Activated CD8-positive, alpha-beta T cell treated with anti-CD3 and anti-CD28 coated beads for 36 hours (primary cell): ENCODE measurements at regions not wholly inside any gene's neighbourhood (a gene's known extent, or its start where the extent isn't known, plus 50 kb on each side); places are given as distances from the start of the nearest gene placed in this dataset.
"Not testable (repeated sequence)": the region's sequence is repeated elsewhere in the genome, so short reads cannot be mapped to it uniquely, and the experiment has no call there.

ENCODE experiments used
- ATAC-seq: fragments of 200-7000 bp; cut with Tn5 transposase; one replicate; pipeline ENCODE4 v1.10.0; 2021; ENCODE audit warnings: mild to moderate bottlenecking, moderate library complexity
- CTCF ChIA-PET: fragments of 350-600 bp; sonication (Branson Sonifier 250); formaldehyde crosslinking; loops from one replicate; lab custom pipeline; 2021; ENCODE audit warnings: antibody characterized with exemption; lab: Charles Lee
- POLR2A ChIA-PET: fragments of 350-600 bp; sonication (Branson Sonifier 250); formaldehyde crosslinking; loops from one replicate; lab custom pipeline; 2021; ENCODE audit warnings: antibody characterized with exemption; lab: Charles Lee
- DNase-seq: peaks from one replicate; pipeline ENCODE4 v3.0.0-alpha.2; 2020
- H3K27ac Mint-ChIP-seq: one replicate; pipeline ENCODE4 v1.8.0; 2021; ENCODE audit warnings: mild to moderate bottlenecking, mixed read lengths
- H3K27me3 Mint-ChIP-seq: one replicate; pipeline ENCODE4 v1.8.0; 2021; ENCODE audit warnings: mixed read lengths
- H3K36me3 Mint-ChIP-seq: one replicate; pipeline ENCODE4 v1.8.0; 2021; ENCODE audit warnings: low read depth, mixed read lengths
- H3K4me1 Mint-ChIP-seq: one replicate; pipeline ENCODE4 v1.8.0; 2021; ENCODE audit warnings: low read depth, mixed read lengths
- H3K4me3 Mint-ChIP-seq: one replicate; pipeline ENCODE4 v1.8.0; 2021; ENCODE audit warnings: mild to moderate bottlenecking, moderate library complexity, mixed read lengths
- H3K9me3 Mint-ChIP-seq: one replicate; pipeline ENCODE4 v1.8.0; 2021; ENCODE audit warnings: mixed read lengths
- intact Hi-C: fragments of 100-400 bp; cut with micrococcal nuclease; formaldehyde crosslinking; loops from one replicate; pipeline ENCODE4 v1.10.0; 2022
- TF ChIP-seq, protein P1 (sequence below): fragments of 200-600 bp; IDR thresholded peaks from one replicate; pipeline ENCODE4 v1.8.0; 2022; ENCODE audit warnings: antibody characterized with exemption, mild to moderate bottlenecking

DNA sequence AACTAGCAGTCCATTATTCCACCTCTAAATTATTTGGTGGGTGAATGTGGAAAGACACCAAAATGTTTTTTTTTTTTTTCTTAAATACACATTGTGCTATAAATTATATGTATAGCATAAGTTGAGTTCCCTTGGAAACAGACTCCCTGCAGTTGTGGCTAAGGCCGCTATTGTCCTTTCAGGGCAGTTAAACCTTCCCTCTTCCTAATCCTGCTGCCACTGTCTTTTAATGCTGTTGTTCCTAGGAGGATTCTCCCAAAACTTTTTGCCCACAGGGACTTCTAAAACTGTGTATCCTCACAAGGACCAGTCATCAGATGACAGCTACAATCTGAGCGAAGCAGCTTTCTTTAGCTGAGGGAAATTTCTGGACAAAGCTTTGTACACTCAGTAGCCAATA is 478.9 kb upstream of the CHORDC1 start:
- DNase-seq (no peak), ATAC-seq (no peak)
- ChIA-PET CTCF (no interaction called here), POLR2A (interaction anchor here (0.6 kb wide), 1 partner anchor 479 kb away, joined by 3 read pairs; no protein-coding TSS in a partner anchor)
- Mint-ChIP-seq H3K36me3 (no peaks in the 10 kb centered on the region), H3K4me3 (no peak overlapping the region), H3K27me3 (no peaks in the 10 kb centered on the region), H3K27ac (no peak overlapping the region), H3K4me1 (no peaks in the 10 kb centered on the region), H3K9me3 (peaks cover 13% of the 10 kb centered on the region)
- intact Hi-C loops, result no loop called here
- TF ChIP-seq, protein P1, sequence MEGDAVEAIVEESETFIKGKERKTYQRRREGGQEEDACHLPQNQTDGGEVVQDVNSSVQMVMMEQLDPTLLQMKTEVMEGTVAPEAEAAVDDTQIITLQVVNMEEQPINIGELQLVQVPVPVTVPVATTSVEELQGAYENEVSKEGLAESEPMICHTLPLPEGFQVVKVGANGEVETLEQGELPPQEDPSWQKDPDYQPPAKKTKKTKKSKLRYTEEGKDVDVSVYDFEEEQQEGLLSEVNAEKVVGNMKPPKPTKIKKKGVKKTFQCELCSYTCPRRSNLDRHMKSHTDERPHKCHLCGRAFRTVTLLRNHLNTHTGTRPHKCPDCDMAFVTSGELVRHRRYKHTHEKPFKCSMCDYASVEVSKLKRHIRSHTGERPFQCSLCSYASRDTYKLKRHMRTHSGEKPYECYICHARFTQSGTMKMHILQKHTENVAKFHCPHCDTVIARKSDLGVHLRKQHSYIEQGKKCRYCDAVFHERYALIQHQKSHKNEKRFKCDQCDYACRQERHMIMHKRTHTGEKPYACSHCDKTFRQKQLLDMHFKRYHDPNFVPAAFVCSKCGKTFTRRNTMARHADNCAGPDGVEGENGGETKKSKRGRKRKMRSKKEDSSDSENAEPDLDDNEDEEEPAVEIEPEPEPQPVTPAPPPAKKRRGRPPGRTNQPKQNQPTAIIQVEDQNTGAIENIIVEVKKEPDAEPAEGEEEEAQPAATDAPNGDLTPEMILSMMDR, result no peak

- ChIA-PET POLR2A (no interaction called here), CTCF (no interaction called here)
- Mint-ChIP-seq H3K27ac (no peak overlapping the region), H3K36me3 (no peaks in the 10 kb centered on the region), H3K4me3 (no peak overlapping the region), H3K9me3 (peaks cover 13% of the 10 kb centered on the region), H3K4me1 (no peaks in the 10 kb centered on the region), H3K27me3 (no peaks in the 10 kb centered on the region)
- DNase-seq (no peak), ATAC-seq (no peak)
- TF ChIP-seq, protein P1, result no peak
- intact Hi-C loops, result no loop called here
Measured at GRCh38 chr11:90700789-90701439, 478.1 kb upstream of the CHORDC1 start.

GRCh38 chr11:90699791-90700400 is 477.0 kb upstream of the CHORDC1 start:
- Mint-ChIP-seq H3K36me3 (no peaks in the 10 kb centered on the region), H3K9me3 (peaks cover 7% of the 10 kb centered on the region), H3K27me3 (no peaks in the 10 kb centered on the region), H3K27ac (no peak overlapping the region), H3K4me3 (no peak overlapping the region), H3K4me1 (no peaks in the 10 kb centered on the region)
- intact Hi-C loops, result no loop called here
- ChIA-PET CTCF (no interaction called here), POLR2A (interaction anchor here (0.6 kb wide), 1 partner anchor 830 kb away, joined by 3 read pairs; no protein-coding TSS in a partner anchor)
- no peak for DNase-seq
- ATAC-seq, result no peak
- TF ChIP-seq, protein P1, result no peak

GRCh38 chr11:90698238-90698637 is 475.4 kb upstream of the CHORDC1 start:
- CTCF ChIA-PET, result no interaction called here
- H3K4me3 Mint-ChIP-seq, result no peak overlapping the region
- TF ChIP-seq, protein P1, result no peak
- no peaks in the 10 kb centered on the region for H3K4me1 Mint-ChIP-seq
- ATAC-seq (no peak), DNase-seq (no peak)
- no peaks in the 10 kb centered on the region for H3K36me3 Mint-ChIP-seq
- H3K27me3 Mint-ChIP-seq, result no peaks in the 10 kb centered on the region
- H3K9me3 Mint-ChIP-seq, result peaks cover 7% of the 10 kb centered on the region
- no peak overlapping the region for H3K27ac Mint-ChIP-seq
- POLR2A ChIA-PET, result no interaction called here
- intact Hi-C loops, result no loop called here

- POLR2A ChIA-PET, H3K27ac Mint-ChIP-seq, H3K27me3 Mint-ChIP-seq, CTCF ChIA-PET, H3K4me1 Mint-ChIP-seq, intact Hi-C loops, ATAC-seq, DNase-seq, H3K36me3 Mint-ChIP-seq, H3K4me3 Mint-ChIP-seq: not testable (repeated sequence)
- H3K9me3 Mint-ChIP-seq, result peaks cover 12% of the 10 kb centered on the region
Measured at GRCh38 chr11:90675496-90675895, 452.6 kb upstream of the CHORDC1 start.
